HCT116 (cell line): ENCODE measurements at regions not wholly inside any gene's neighbourhood (a gene's known extent, or its start where the extent isn't known, plus 50 kb on each side); places are given as distances from the start of the nearest gene placed in this dataset.

Source experiments
- ATAC-seq: fragments of 200-7000 bp; cut with Tn5 transposase; 2 replicates; pipeline ENCODE4 v1.9.1; 2020; ENCODE audit warnings: mild to moderate bottlenecking, moderate library complexity
- BruUV-seq: library from RNA; stranded (reverse); fragments of 400-500 nt; replicated peaks from 2 replicates; lab custom pipeline; 2021; lab: Mats Ljungman, UMichigan
- CTCF ChIA-PET: fragments of 300-600 bp; sonication (Branson Sonifier 250); formaldehyde crosslinking; loops from one replicate; lab custom pipeline; 2021; ENCODE audit warnings: antibody characterized with exemption; lab: Charles Lee
- POLR2A ChIA-PET: fragments of 300-600, 350-600 bp; sonication (Branson Sonifier 250); formaldehyde crosslinking; loops from one replicate; lab custom pipeline; 2021; ENCODE audit warnings: antibody characterized with exemption; lab: Charles Lee
- RAD21 ChIA-PET, 2 experiments: fragments of 300-600 bp; sonication (Branson Sonifier 250); formaldehyde crosslinking; loops; one replicate each; lab custom pipeline; 2023; ENCODE audit warnings: low total read pairs in 2 of 2; ENCODE audit not compliant: uncharacterized antibody in 2 of 2, unreplicated experiment in 2 of 2, low non-redundant PET in 1 of 2; lab: Charles Lee
- DNase-seq: peaks from one replicate; pipeline ENCODE4 v3.0.0-alpha.2; 2010; ENCODE audit warnings: low read depth, low spot score
- H2AFZ ChIP-seq: fragments of 200-600 bp; shearing (Covaris generic), sonication (generic); 2 replicates; pipeline ENCODE4 v1.6.1; 2017; ENCODE audit warnings: low read depth, mixed run types, mixed read lengths, antibody characterized with exemption, low read length; ENCODE audit not compliant: poor library complexity, severe bottlenecking
- H3K27ac ChIP-seq: 2 replicates; pipeline ENCODE4 v1.5.1; 2012; ENCODE audit warnings: low read depth, low read length
- H3K27me3 ChIP-seq: fragments of 200-600 bp; sonication (generic); 2 replicates; pipeline ENCODE4 v1.6.1; 2016; ENCODE audit warnings: mixed run types, low read length, mixed read lengths; ENCODE audit not compliant: insufficient read depth
- H3K36me3 ChIP-seq, 2 experiments: fragments of 200-500 bp in 1 of 2; fragments of 200-600 bp in 1 of 2; sonication (Bioruptor generic) in 1 of 2; sonication (generic) in 1 of 2; 2 replicates each; pipeline versions ENCODE4 v1.5.1 to v1.6.1; 2014 to 2016; ENCODE audit warnings: low read length in 2 of 2, inconsistent platforms in 1 of 2, mixed read lengths in 1 of 2, mixed run types in 1 of 2; ENCODE audit not compliant: insufficient read depth in 2 of 2, control insufficient read depth in 1 of 2
- H3K4me1 ChIP-seq, 2 experiments: fragments of 200-600 bp in 1 of 2; sonication (generic) in 1 of 2; 2 replicates each; pipeline versions ENCODE4 v1.5.1 to v1.6.1; 2012 to 2017; ENCODE audit warnings: low read length in 2 of 2, inconsistent platforms in 1 of 2, mild to moderate bottlenecking in 1 of 2, mixed read lengths in 1 of 2, mixed run types in 1 of 2, moderate library complexity in 1 of 2; ENCODE audit not compliant: insufficient read depth in 2 of 2, control insufficient read depth in 1 of 2
- H3K4me2 ChIP-seq: fragments of 200-600 bp; sonication (generic); 2 replicates; pipeline ENCODE4 v1.6.1; 2017; ENCODE audit warnings: mixed run types, low read length, mixed read lengths
- H3K4me3 ChIP-seq, 2 experiments: fragments of 200-600 bp in 1 of 2; sonication (generic) in 1 of 2; replicated peaks in 1 of 2; 2 replicates each; pipeline ENCODE4 v1.5.1; 2011 to 2016; ENCODE audit warnings: low read length in 2 of 2, control low read depth in 1 of 2, low read depth in 1 of 2, mild to moderate bottlenecking in 1 of 2, mixed read lengths in 1 of 2, mixed run types in 1 of 2
- H3K79me2 ChIP-seq: fragments of 200-600 bp; sonication (generic); 2 replicates; pipeline ENCODE4 v1.6.1; 2017; ENCODE audit warnings: mild to moderate bottlenecking, mixed run types, low read length, moderate library complexity, mixed read lengths; ENCODE audit not compliant: insufficient read depth
- H3K9ac ChIP-seq: fragments of 200-600 bp; sonication (generic); 2 replicates; pipeline ENCODE4 v1.6.1; 2016; ENCODE audit warnings: low read length, mixed read lengths
- H3K9me2 ChIP-seq: fragments of 200-600 bp; sonication (generic), shearing (Covaris generic); 2 replicates; pipeline ENCODE4 v1.6.1; 2017; ENCODE audit warnings: mixed run types, mild to moderate bottlenecking, moderate library complexity; ENCODE audit not compliant: insufficient read depth
- H3K9me3 ChIP-seq, 2 experiments: fragments of 200-500 bp in 1 of 2; fragments of 200-600 bp in 1 of 2; sonication (Bioruptor generic) in 1 of 2; sonication (generic) in 1 of 2; 2 replicates each; pipeline ENCODE4 v1.6.1; 2014 to 2017; ENCODE audit warnings: low read length in 2 of 2, mixed read lengths in 2 of 2, inconsistent platforms in 1 of 2, low read depth in 1 of 2, mild to moderate bottlenecking in 1 of 2, mixed run types in 1 of 2, moderate library complexity in 1 of 2; ENCODE audit not compliant: control insufficient read depth in 1 of 2, insufficient read depth in 1 of 2
- H4K20me1 ChIP-seq: fragments of 200-600 bp; sonication (generic), shearing (Covaris generic); 2 replicates; pipeline ENCODE4 v1.6.1; 2017; ENCODE audit warnings: mixed run types, mild to moderate bottlenecking, moderate library complexity; ENCODE audit not compliant: insufficient read depth
- ATF3 ChIP-seq: IDR thresholded peaks from 2 replicates; pipeline ENCODE4 v1.6.1; 2012
- CBX3 ChIP-seq: IDR thresholded peaks from 2 replicates; pipeline ENCODE4 v1.6.1; 2012; ENCODE audit warnings: low read depth
- CTCF ChIP-seq, 3 experiments: fragments of 200-600 bp in 1 of 3; sonication (generic) in 1 of 3; IDR thresholded peaks in 2 of 3; conservative IDR thresholded peaks in 1 of 3; 2 replicates each; pipeline ENCODE4 v1.5.1; 2012 to 2017; ENCODE audit warnings: low read depth in 2 of 3, low read length in 2 of 3, antibody characterized with exemption in 1 of 3, borderline replicate concordance in 1 of 3, control low read depth in 1 of 3, mild to moderate bottlenecking in 1 of 3, mixed read lengths in 1 of 3, mixed run types in 1 of 3, moderate library complexity in 1 of 3; ENCODE audit not compliant: insufficient read depth in 1 of 3
- EGR1 ChIP-seq: IDR thresholded peaks from 2 replicates; pipeline ENCODE4 v1.6.1; 2012; ENCODE audit warnings: low read depth
- ELF1 ChIP-seq: IDR thresholded peaks from 2 replicates; pipeline ENCODE4 v1.6.1; 2012; ENCODE audit warnings: low read depth, borderline replicate concordance
- FOSL1 ChIP-seq: IDR thresholded peaks from 2 replicates; pipeline ENCODE4 v1.6.1; 2012; ENCODE audit warnings: low read depth
- JUND ChIP-seq: IDR thresholded peaks from 2 replicates; pipeline ENCODE4 v1.6.1; 2012
- MAX ChIP-seq: IDR thresholded peaks from 2 replicates; pipeline ENCODE4 v1.6.1; 2012
- POLR2A ChIP-seq: IDR thresholded peaks from 2 replicates; pipeline ENCODE4 v1.7.0; 2011; ENCODE audit warnings: borderline replicate concordance; ENCODE audit not compliant: insufficient read depth, insufficient read length; ENCODE audit errors: extremely low read depth
- POLR2AphosphoS5 ChIP-seq: IDR thresholded peaks from 2 replicates; pipeline ENCODE4 v1.6.1; 2011; ENCODE audit warnings: mild to moderate bottlenecking, low read depth, low read length, moderate library complexity
- SIN3A ChIP-seq: IDR thresholded peaks from 2 replicates; pipeline ENCODE4 v1.6.1; 2012; ENCODE audit warnings: low read depth
- SRF ChIP-seq: IDR thresholded peaks from 2 replicates; pipeline ENCODE4 v1.6.1; 2012; ENCODE audit warnings: low read depth
- TCF7L2 ChIP-seq: IDR thresholded peaks from 2 replicates; pipeline ENCODE4 v1.7.0; 2011; ENCODE audit warnings: borderline replicate concordance, inconsistent platforms; ENCODE audit not compliant: insufficient read depth, insufficient read length; ENCODE audit errors: extremely low read depth
- YY1 ChIP-seq: IDR thresholded peaks from 2 replicates; pipeline ENCODE4 v1.6.1; 2011; ENCODE audit warnings: low read length, low read depth, moderate library complexity, mild to moderate bottlenecking; ENCODE audit not compliant: insufficient replicate concordance; ENCODE audit errors: extremely low read depth
- ZFX ChIP-seq: fragments of 450-650 bp; IDR thresholded peaks from 2 replicates; pipeline ENCODE4 v1.6.1; 2017
- ZNF274 ChIP-seq: fragments of 200-500 bp; sonication (Bioruptor generic); IDR thresholded peaks from 2 replicates; pipeline ENCODE4 v1.6.1; 2014; ENCODE audit warnings: mild to moderate bottlenecking, low read depth, low read length, inconsistent platforms
- intact Hi-C: fragments of 100-400 bp; cut with micrococcal nuclease; formaldehyde crosslinking; loops from 2 replicates; pipeline ENCODE4 v1.10.0; 2022
- TF ChIP-seq, protein P1 (sequence below): IDR thresholded peaks from 2 replicates; pipeline ENCODE4 v1.6.1; 2012; ENCODE audit warnings: low read depth

GRCh38 chr6:71079677-71080076, 122.8 kb upstream of the B3GAT2 start:
- Histone ChIP-seq H2AFZ (no peak overlapping the region), H3K27ac (no peak overlapping the region), H3K4me3 (no peak overlapping the region), H3K9me3 (no peaks in the 10 kb centered on the region), H3K36me3 (no peaks in the 10 kb centered on the region), H3K4me2 (no peak overlapping the region), H3K27me3 (no peaks in the 10 kb centered on the region), H3K9me2 (no peaks in the 10 kb centered on the region), H3K79me2 (no peaks in the 10 kb centered on the region), H3K4me1 (no peaks in the 10 kb centered on the region), H4K20me1 (no peaks in the 10 kb centered on the region), H3K9ac (no peak overlapping the region)
- intact Hi-C loops = no loop called here
- ChIA-PET RAD21 (no interaction called here), POLR2A (no interaction called here), CTCF (no interaction called here)
- no TSS peak for BruUV-seq
- no peak for DNase-seq
- ATAC-seq = no peak
- TF ChIP-seq TCF7L2 (no peak), POLR2AphosphoS5 (no peak), SRF (no peak), YY1 (no peak), FOSL1 (no peak)

- no peaks in the 10 kb centered on the region for H3K27me3 ChIP-seq
- no peaks in the 10 kb centered on the region for H3K4me1 ChIP-seq
- RAD21 ChIA-PET = no interaction called here
- no peak overlapping the region for H3K4me3 ChIP-seq
- no TSS peak for BruUV-seq
- no peaks in the 10 kb centered on the region for H4K20me1 ChIP-seq
- DNase-seq = no peak
- no peak overlapping the region for H3K9ac ChIP-seq
- no peaks in the 10 kb centered on the region for H3K36me3 ChIP-seq
- H2AFZ ChIP-seq = no peak overlapping the region
- H3K9me3 ChIP-seq = no peaks in the 10 kb centered on the region
- H3K4me2 ChIP-seq = no peak overlapping the region
- H3K79me2 ChIP-seq = no peaks in the 10 kb centered on the region
- POLR2A ChIA-PET = no interaction called here
- CTCF ChIA-PET = no interaction called here
- H3K27ac ChIP-seq = no peak overlapping the region
- no peak for ATAC-seq
- no peaks in the 10 kb centered on the region for H3K9me2 ChIP-seq
- intact Hi-C loops = no loop called here
- TF ChIP-seq POLR2A (no peak), TCF7L2 (no peak), MAX (no peak), SIN3A (no peak), ZFX (no peak), CTCF (IDR thresholded peaks at IDR 0.05 in 2 of 3, conservative IDR thresholded peaks at IDR 0.05 in 1 of 3; ENCODE audit: borderline replicate concordance in 1 of 3, insufficient read depth in 1 of 3, low read depth in 2 of 3, low read length in 2 of 3) (no peak), ZNF274 (no peak), EGR1 (no peak), ELF1 (no peak), SRF (no peak), YY1 (no peak), JUND (no peak), ATF3 (no peak), CBX3 (no peak)
- TF ChIP-seq, protein P1, sequence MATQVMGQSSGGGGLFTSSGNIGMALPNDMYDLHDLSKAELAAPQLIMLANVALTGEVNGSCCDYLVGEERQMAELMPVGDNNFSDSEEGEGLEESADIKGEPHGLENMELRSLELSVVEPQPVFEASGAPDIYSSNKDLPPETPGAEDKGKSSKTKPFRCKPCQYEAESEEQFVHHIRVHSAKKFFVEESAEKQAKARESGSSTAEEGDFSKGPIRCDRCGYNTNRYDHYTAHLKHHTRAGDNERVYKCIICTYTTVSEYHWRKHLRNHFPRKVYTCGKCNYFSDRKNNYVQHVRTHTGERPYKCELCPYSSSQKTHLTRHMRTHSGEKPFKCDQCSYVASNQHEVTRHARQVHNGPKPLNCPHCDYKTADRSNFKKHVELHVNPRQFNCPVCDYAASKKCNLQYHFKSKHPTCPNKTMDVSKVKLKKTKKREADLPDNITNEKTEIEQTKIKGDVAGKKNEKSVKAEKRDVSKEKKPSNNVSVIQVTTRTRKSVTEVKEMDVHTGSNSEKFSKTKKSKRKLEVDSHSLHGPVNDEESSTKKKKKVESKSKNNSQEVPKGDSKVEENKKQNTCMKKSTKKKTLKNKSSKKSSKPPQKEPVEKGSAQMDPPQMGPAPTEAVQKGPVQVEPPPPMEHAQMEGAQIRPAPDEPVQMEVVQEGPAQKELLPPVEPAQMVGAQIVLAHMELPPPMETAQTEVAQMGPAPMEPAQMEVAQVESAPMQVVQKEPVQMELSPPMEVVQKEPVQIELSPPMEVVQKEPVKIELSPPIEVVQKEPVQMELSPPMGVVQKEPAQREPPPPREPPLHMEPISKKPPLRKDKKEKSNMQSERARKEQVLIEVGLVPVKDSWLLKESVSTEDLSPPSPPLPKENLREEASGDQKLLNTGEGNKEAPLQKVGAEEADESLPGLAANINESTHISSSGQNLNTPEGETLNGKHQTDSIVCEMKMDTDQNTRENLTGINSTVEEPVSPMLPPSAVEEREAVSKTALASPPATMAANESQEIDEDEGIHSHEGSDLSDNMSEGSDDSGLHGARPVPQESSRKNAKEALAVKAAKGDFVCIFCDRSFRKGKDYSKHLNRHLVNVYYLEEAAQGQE = no peak
Observed at GRCh38 chr6:71080133-71080532, 123.3 kb upstream of the B3GAT2 start.
